Neural cell (in vitro differentiated cells): ENCODE measurements at regions not wholly inside any gene's neighbourhood (a gene's known extent, or its start where the extent isn't known, plus 50 kb on each side); places are given as distances from the start of the nearest gene placed in this dataset.

Experiments used
- H2AFZ ChIP-seq: fragments of 200-600, 300-800 bp; sonication (generic), shearing (Covaris generic); 2 replicates; pipeline ENCODE4 v1.6.0; 2014; ENCODE audit warnings: low read depth, mild to moderate bottlenecking, antibody characterized with exemption, low read length, moderate library complexity
- H3F3A ChIP-seq: fragments of 200-600 bp; shearing (Covaris generic); 2 replicates; pipeline ENCODE4 v1.6.1; 2016; ENCODE audit warnings: mild to moderate bottlenecking, moderate library complexity, mixed read lengths, antibody characterized with exemption, low read length; ENCODE audit not compliant: insufficient read depth, poor library complexity, severe bottlenecking
- H3K27ac ChIP-seq: fragments of 200-600, 300-800 bp; sonication (generic), shearing (Covaris generic); 2 replicates; pipeline ENCODE4 v1.5.1; 2014; ENCODE audit warnings: mild to moderate bottlenecking, low read length, moderate library complexity
- H3K27me3 ChIP-seq: fragments of 300-800, 200-600 bp; sonication (generic), shearing (Covaris generic); 2 replicates; pipeline ENCODE4 v1.6.0; 2014; ENCODE audit warnings: mild to moderate bottlenecking, low read depth, low read length, moderate library complexity; ENCODE audit not compliant: insufficient read depth
- H3K36me3 ChIP-seq: fragments of 300-800, 200-600 bp; sonication (generic), shearing (Covaris generic); 2 replicates; pipeline ENCODE4 v1.5.1; 2014; ENCODE audit warnings: mild to moderate bottlenecking, antibody characterized with exemption, low read length, moderate library complexity; ENCODE audit not compliant: insufficient read depth
- H3K4me2 ChIP-seq: fragments of 300-800, 200-600 bp; sonication (generic), shearing (Covaris generic); 2 replicates; pipeline ENCODE4 v1.6.0; 2014; ENCODE audit warnings: mild to moderate bottlenecking, low read length
- H3K4me3 ChIP-seq: fragments of 300-800, 200-600 bp; sonication (generic), shearing (Covaris generic); 2 replicates; pipeline ENCODE4 v1.5.1; 2014; ENCODE audit warnings: mild to moderate bottlenecking, low read length, moderate library complexity
- H3K79me2 ChIP-seq: fragments of 200-600 bp; shearing (Covaris generic); replicated peaks from 2 replicates; pipeline ENCODE4 v1.6.0; 2014; ENCODE audit warnings: mild to moderate bottlenecking, low read length, moderate library complexity; ENCODE audit not compliant: insufficient read depth
- H3K9ac ChIP-seq: fragments of 300-800, 200-600 bp; sonication (generic), shearing (Covaris generic); 2 replicates; pipeline ENCODE4 v1.6.1; 2016; ENCODE audit warnings: mild to moderate bottlenecking, low read length, mixed read lengths
- H3K9me2 ChIP-seq: fragments of 200-600 bp; shearing (Covaris generic); 2 replicates; pipeline ENCODE4 v1.6.1; 2016; ENCODE audit warnings: mild to moderate bottlenecking, low read length, mixed read lengths; ENCODE audit not compliant: insufficient read depth
- H3K9me3 ChIP-seq: fragments of 200-600, 300-800 bp; sonication (generic), shearing (Covaris generic); 2 replicates; pipeline ENCODE4 v1.6.1; 2016; ENCODE audit warnings: mild to moderate bottlenecking, mixed run types, low read length, moderate library complexity, mixed read lengths
- H4K20me1 ChIP-seq: fragments of 200-600 bp; shearing (Covaris generic); 2 replicates; pipeline ENCODE4 v1.6.1; 2016; ENCODE audit warnings: mild to moderate bottlenecking, mixed run types; ENCODE audit not compliant: insufficient read depth
- CTCF ChIP-seq: fragments of 450-650 bp; IDR thresholded peaks from 2 replicates; pipeline ENCODE4 v1.5.1; 2014; ENCODE audit warnings: antibody characterized with exemption, mild to moderate bottlenecking, moderate library complexity; ENCODE audit not compliant: poor library complexity, severe bottlenecking
- EP300 ChIP-seq: fragments of 450-650 bp; conservative IDR thresholded peaks from 2 replicates; pipeline ENCODE4 v1.6.1; 2014; ENCODE audit warnings: antibody characterized with exemption, mild to moderate bottlenecking, moderate library complexity; ENCODE audit not compliant: poor library complexity, severe bottlenecking
- EZH2 ChIP-seq: fragments of 200-600, 300-800 bp; shearing (Covaris generic), sonication (generic); IDR thresholded peaks from 2 replicates; pipeline ENCODE4 v1.6.1; 2014; ENCODE audit warnings: antibody characterized with exemption, low read length, borderline replicate concordance, mild to moderate bottlenecking; ENCODE audit not compliant: insufficient read depth, poor library complexity, severe bottlenecking
- MXI1 ChIP-seq: fragments of 450-650 bp; conservative IDR thresholded peaks from 2 replicates; pipeline ENCODE4 v1.6.1; 2014; ENCODE audit warnings: antibody characterized with exemption, mild to moderate bottlenecking; ENCODE audit not compliant: poor library complexity, severe bottlenecking
- POLR2AphosphoS5 ChIP-seq: IDR thresholded peaks from 2 replicates; pipeline ENCODE4 v1.6.1; 2012
- RAD21 ChIP-seq: fragments of 450-650 bp; conservative IDR thresholded peaks from 2 replicates; pipeline ENCODE4 v1.6.1; 2014; ENCODE audit warnings: antibody characterized with exemption, mild to moderate bottlenecking, moderate library complexity
- REST ChIP-seq: IDR thresholded peaks from 2 replicates; pipeline ENCODE4 v1.6.1; 2012; ENCODE audit warnings: borderline replicate concordance
- SMC3 ChIP-seq: fragments of 450-650 bp; conservative IDR thresholded peaks from 2 replicates; pipeline ENCODE4 v1.6.1; 2014; ENCODE audit warnings: antibody characterized with exemption, mild to moderate bottlenecking, moderate library complexity; ENCODE audit not compliant: poor library complexity
- TAF1 ChIP-seq: IDR thresholded peaks from 2 replicates; pipeline ENCODE4 v1.6.1; 2012; ENCODE audit warnings: low read depth

GRCh38 chr5:108461628-108462367 is 79.9 kb upstream of the FBXL17 start:
- TF ChIP-seq SMC3 (no peak), EZH2 (no peak), TAF1 (no peak), MXI1 (no peak), RAD21 (no peak), REST (no peak), CTCF (no peak), EP300 (no peak), POLR2AphosphoS5 (no peak)
- H3K27ac ChIP-seq = no peak overlapping the region
- H3K36me3 ChIP-seq = no peaks in the 10 kb centered on the region
- H2AFZ ChIP-seq = no peak overlapping the region
- no peaks in the 10 kb centered on the region for H4K20me1 ChIP-seq
- H3K4me3 ChIP-seq = no peak overlapping the region
- no peaks in the 10 kb centered on the region for H3K9me2 ChIP-seq
- H3K9ac ChIP-seq = no peak overlapping the region
- H3K79me2 ChIP-seq = no peaks in the 10 kb centered on the region
- no peaks in the 10 kb centered on the region for H3K27me3 ChIP-seq
- H3F3A ChIP-seq = no peaks in the 10 kb centered on the region
- no peak overlapping the region for H3K4me2 ChIP-seq
- no peaks in the 10 kb centered on the region for H3K9me3 ChIP-seq

- no peaks in the 10 kb centered on the region for H3K36me3 ChIP-seq
- no peaks in the 10 kb centered on the region for H3K9me3 ChIP-seq
- peak overlapping the region; percentile 60 for H3K4me2 ChIP-seq
- peak overlapping the region; percentile 21 for H3K27ac ChIP-seq
- H3K9ac ChIP-seq = no peak overlapping the region
- no peaks in the 10 kb centered on the region for H3K79me2 ChIP-seq
- H2AFZ ChIP-seq = no peak overlapping the region
- H4K20me1 ChIP-seq = no peaks in the 10 kb centered on the region
- H3F3A ChIP-seq = no peaks in the 10 kb centered on the region
- H3K27me3 ChIP-seq = no peaks in the 10 kb centered on the region
- H3K4me3 ChIP-seq = peak overlapping the region; percentile 57
- no peaks in the 10 kb centered on the region for H3K9me2 ChIP-seq
- TF ChIP-seq EP300 (peak; percentile 87), EZH2 (no peak), REST (no peak), RAD21 (no peak), TAF1 (no peak), MXI1 (no peak), SMC3 (no peak), CTCF (no peak), POLR2AphosphoS5 (peak; percentile 55)
Observed at GRCh38 chr5:108459769-108460168, 77.9 kb upstream of the FBXL17 start.
